ENCODE measurements at regions not wholly inside any gene's neighbourhood (a gene's known extent, or its start where the extent isn't known, plus 50 kb on each side); places are given as distances from the start of the nearest gene placed in this dataset.
A peak's percentile ranks its signal among the peaks of the same experiment; 100 is the strongest.

DNA sequence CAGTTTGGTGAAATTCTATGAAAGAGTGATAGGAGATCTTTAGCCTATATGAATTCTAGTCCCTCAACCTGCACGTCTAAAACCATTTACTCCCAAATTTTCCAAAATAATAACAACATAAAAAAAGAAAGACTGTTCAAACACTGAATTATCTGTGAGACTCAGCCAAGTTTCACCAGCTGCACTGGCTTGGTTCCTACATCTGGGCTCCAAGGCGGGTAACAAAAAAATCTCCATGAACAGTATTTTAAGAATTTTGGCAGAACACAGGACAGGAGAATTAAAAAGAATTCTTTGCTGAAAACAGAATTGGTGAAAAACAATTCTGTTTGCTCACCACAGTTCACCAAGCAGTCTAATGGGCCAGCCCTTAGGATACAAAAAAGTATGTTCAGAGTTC lies 536.8 kb upstream of the ATP2B1 start:
- Mint-ChIP-seq H3K9me3 (peaks cover 0 to 2% (median 0%) of the 10 kb centered on the region in 3 donors), H3K4me3 (no peak overlapping the region), H3K27ac (no peak overlapping the region), H3K4me1 (peaks cover 10 to 18% (median 15%) of the 10 kb centered on the region in 3 donors), H3K27me3 (peaks cover 1% of the 10 kb centered on the region), H3K36me3 (no peaks in the 10 kb centered on the region)

DNA sequence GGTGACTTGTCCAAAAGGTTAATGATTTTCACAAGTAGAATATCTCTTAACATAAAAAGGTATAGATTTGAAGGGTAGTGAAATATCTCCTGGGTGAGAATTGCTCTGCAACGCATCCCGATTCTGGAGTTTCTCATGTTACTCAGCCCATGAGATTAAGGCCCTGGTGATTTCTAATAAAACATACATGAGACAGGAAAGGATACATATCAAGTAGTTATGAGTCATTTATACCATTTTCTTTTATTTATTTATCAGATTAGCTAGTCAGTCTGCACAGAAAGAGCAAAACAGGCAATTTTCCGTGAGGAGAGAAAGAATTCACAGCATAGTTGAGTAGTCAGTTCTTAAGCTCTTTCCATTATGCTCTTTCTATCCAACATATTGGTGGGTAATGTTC lies 535.6 kb upstream of the ATP2B1 start:
- Mint-ChIP-seq H3K4me3 (no peak overlapping the region), H3K36me3 (no peaks in the 10 kb centered on the region), H3K27me3 (peaks cover 1% of the 10 kb centered on the region), H3K9me3 (peaks cover 0 to 4% (median 0%) of the 10 kb centered on the region in 3 donors), H3K4me1 (peaks cover 9 to 18% (median 14%) of the 10 kb centered on the region in 3 donors), H3K27ac (no peak overlapping the region)

DNA sequence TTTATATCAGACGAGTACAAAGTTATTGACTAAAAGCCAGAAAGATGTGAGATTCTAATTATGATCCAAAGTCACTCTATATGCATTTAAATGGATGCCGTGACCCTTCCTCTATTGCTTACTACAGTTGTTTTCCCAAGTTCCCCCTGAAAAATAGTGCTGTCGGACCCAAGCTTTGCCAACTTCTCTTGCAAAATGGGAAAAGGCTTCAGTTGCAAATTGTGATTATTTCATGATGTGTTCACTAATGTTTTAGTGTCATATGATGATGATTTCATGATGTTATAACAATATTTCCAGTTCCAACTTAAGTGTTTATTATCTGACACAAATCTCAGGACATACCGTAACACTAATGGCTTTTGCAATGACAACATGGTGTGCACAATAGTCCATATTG lies 534.6 kb upstream of the ATP2B1 start:
- H3K9me3 Mint-ChIP-seq = peaks cover 0 to 4% (median 0%) of the 10 kb centered on the region in 3 donors
- H3K4me3 Mint-ChIP-seq = no peak overlapping the region

DNA sequence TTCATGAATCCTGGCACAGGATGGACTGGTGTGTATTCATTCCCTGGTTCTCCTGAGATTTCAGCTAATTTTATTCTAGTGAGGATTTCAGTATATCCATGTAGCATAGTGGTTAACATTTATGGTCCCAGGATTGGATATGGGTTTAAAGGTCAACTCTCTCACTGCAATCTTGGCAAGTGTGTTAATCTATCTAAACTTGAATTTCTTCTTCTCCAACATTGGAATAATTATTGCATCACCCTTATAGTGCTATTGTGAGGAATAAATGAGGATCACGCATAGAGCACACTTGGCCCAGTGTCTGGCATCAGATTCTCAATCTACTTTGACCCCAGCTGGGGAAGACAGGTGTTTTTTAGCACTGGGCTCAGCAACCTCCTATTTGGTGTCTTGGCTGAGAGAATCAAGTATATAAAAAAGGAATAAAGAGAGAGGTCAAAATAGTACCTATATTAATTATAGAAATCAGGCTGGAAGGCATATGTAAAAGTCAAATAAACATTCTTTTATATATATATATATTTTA lies 531.2 kb upstream of the ATP2B1 start:
- H3K27me3 Mint-ChIP-seq = peaks cover 13% of the 10 kb centered on the region
- peaks cover 0 to 4% (median 3%) of the 10 kb centered on the region in 3 donors for H3K9me3 Mint-ChIP-seq
- peak overlapping the region in 1 of 4 donors; percentile 43 for H3K4me3 Mint-ChIP-seq
- no peak overlapping the region for H3K27ac Mint-ChIP-seq
- H3K36me3 Mint-ChIP-seq = no peaks in the 10 kb centered on the region
- H3K4me1 Mint-ChIP-seq = peaks cover 7 to 15% (median 12%) of the 10 kb centered on the region in 3 donors

More for the DNA sequence above, 534.6 kb upstream of the ATP2B1 start:
- Mint-ChIP-seq H3K27ac (no peak overlapping the region), H3K27me3 (peaks cover 1% of the 10 kb centered on the region), H3K4me1 (peaks cover 7 to 14% (median 13%) of the 10 kb centered on the region in 3 donors), H3K36me3 (no peaks in the 10 kb centered on the region)

DNA sequence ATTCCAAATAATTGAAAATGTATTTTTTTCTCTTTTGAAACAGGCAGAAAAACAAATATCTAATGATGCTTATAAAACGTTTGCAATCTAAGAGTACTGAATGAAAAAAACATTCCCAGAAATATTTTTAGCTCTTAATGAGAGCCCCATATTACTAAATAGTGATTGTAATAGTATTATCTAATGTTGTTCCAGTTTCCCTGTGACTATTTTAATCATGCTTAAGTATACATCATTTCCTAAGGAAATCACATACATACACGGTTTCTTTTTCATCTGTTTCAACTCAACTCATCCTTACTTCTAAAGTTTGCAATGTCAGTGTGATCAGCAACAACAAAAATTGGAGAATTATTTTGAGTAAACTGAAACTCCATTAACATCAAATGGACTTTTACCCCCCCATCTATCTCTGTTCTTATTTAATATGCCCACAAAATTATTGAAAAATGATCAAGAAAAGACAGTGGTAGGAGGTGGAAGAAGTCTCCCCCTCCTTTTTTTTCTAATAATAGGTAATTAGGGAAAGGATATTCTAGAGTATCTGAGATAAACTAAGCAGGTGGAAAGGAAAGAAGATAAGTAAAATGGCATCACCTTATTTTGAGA lies 530.1 kb upstream of the ATP2B1 start:
- Mint-ChIP-seq H3K27me3 (peaks cover 14% of the 10 kb centered on the region), H3K4me3 (no peak overlapping the region), H3K27ac (no peak overlapping the region), H3K36me3 (peaks cover 1% of the 10 kb centered on the region), H3K9me3 (peaks cover 0 to 4% (median 3%) of the 10 kb centered on the region in 3 donors), H3K4me1 (peaks cover 4 to 10% (median 8%) of the 10 kb centered on the region in 3 donors)

DNA sequence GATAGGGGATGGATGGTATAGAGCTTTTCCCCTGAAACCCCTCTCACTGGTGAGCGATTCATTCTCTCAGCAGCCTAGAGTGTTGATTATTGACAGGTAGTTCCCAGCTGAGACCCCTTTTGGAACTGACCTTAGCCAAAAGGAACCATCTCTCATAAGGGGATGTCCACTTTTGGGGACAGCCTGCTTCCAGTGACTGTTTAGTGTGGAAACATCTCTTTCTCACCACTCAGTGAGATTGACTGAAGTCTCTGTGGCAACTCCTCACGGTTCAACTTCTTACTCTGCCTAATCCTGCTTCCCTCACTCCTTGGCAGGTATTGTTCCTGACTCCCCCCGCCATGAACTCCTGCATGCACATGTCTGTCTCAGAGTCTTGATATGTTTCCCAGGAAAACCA lies 529.2 kb upstream of the ATP2B1 start:
- peaks cover 0 to 4% (median 2%) of the 10 kb centered on the region in 3 donors for H3K4me1 Mint-ChIP-seq
- peaks cover 0 to 3% (median 3%) of the 10 kb centered on the region in 3 donors for H3K9me3 Mint-ChIP-seq
- no peak overlapping the region for H3K4me3 Mint-ChIP-seq
- H3K36me3 Mint-ChIP-seq = peaks cover 1% of the 10 kb centered on the region
- H3K27me3 Mint-ChIP-seq = peaks cover 14% of the 10 kb centered on the region
- H3K27ac Mint-ChIP-seq = no peak overlapping the region

DNA sequence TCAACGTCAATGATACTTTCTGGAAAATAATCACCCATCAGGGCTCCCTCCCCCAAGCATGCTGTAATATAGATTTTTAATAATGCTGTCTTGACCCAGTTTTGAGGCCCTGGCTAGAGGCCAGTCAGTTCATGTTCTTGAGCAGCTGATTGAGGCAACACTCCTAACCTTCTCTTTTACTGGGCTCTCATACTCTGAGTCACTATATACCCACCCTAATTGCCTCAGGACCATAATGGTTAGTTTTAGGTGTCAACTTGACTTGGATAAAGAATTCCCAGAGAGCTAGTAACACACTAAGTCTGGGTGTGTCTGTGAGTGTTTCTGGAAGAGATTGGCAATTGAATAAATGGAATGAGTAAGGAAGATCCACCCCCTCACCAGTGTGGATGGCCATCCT lies 527.0 kb upstream of the ATP2B1 start:
- peaks cover 0 to 4% (median 2%) of the 10 kb centered on the region in 3 donors for H3K4me1 Mint-ChIP-seq
- peaks cover 0 to 4% (median 3%) of the 10 kb centered on the region in 3 donors for H3K9me3 Mint-ChIP-seq
- no peak overlapping the region for H3K4me3 Mint-ChIP-seq
- peaks cover 14% of the 10 kb centered on the region for H3K27me3 Mint-ChIP-seq
- H3K27ac Mint-ChIP-seq = no peak overlapping the region
- H3K36me3 Mint-ChIP-seq = peaks cover 1% of the 10 kb centered on the region

DNA sequence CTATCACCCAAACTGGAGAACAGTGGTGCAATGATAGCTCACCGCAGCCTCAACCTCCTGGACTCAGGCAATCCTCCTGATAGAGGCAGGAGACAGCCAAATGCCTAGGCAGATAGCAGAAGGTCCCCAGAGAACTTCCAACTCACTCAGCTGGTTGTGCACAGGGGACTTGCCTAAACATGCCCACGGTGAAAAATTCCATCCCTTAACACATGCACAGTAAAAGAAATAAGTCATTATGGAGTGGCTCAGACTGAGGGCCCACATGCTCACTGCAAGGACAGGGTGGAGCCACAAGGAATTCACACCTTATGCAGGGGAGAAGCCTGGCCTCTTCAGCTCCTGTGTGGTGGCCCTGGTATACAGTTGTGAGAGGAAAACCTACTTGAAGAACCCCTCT lies 525.8 kb upstream of the ATP2B1 start:
- Mint-ChIP-seq H3K9me3 (peaks cover 0 to 3% (median 1%) of the 10 kb centered on the region in 3 donors), H3K36me3 (peaks cover 1% of the 10 kb centered on the region), H3K4me1 (peaks cover 0 to 4% (median 2%) of the 10 kb centered on the region in 3 donors), H3K27ac (no peak overlapping the region), H3K4me3 (no peak overlapping the region), H3K27me3 (peaks cover 14% of the 10 kb centered on the region)

DNA sequence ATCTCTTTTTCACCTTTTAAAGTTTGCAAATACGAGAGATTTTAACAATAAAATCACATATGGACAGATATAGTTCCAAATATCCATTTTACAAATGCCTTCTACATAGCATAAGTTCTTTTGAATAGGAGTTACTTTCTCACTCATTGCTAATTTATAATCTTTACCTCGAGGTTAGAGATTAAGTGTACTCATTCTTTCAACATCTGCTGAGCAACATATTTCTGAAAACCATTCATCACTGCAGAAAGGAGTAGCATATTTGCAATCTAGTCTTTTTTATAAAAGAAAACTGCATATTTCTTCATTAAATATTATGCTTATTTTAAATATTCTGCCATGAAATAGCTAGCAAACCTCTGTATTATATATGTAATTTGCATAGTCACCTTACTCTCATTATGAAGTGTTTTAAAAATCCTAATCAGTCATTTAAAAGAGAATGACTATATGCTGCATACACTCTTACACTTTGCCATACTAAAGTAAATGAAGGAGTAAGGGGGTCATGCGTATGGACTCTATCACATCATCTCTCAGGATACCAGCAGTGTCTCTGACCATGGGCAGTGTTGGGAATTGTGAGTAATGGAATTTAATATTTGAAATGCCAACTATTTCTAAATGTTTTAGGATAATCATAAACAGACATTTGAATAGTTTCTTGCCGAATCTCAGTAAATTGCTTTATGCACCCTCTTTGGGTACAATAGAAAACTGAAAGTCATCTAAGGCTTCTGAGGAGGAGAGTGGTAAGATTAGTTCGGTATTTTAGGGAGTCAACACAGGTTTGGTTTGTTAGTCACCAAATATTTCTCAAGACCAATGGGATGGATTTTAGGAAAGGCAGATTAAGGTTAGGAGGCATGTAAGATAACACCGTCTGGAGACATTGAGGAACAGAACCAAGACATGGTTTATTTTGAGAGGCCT lies 524.8 kb upstream of the ATP2B1 start:
- H3K4me1 Mint-ChIP-seq = peaks cover 0 to 4% (median 2%) of the 10 kb centered on the region in 3 donors
- H3K9me3 Mint-ChIP-seq = peaks cover 0 to 3% (median 1%) of the 10 kb centered on the region in 3 donors
- H3K4me3 Mint-ChIP-seq = no peak overlapping the region
- peaks cover 14% of the 10 kb centered on the region for H3K27me3 Mint-ChIP-seq
- no peak overlapping the region for H3K27ac Mint-ChIP-seq
- peaks cover 1% of the 10 kb centered on the region for H3K36me3 Mint-ChIP-seq

DNA sequence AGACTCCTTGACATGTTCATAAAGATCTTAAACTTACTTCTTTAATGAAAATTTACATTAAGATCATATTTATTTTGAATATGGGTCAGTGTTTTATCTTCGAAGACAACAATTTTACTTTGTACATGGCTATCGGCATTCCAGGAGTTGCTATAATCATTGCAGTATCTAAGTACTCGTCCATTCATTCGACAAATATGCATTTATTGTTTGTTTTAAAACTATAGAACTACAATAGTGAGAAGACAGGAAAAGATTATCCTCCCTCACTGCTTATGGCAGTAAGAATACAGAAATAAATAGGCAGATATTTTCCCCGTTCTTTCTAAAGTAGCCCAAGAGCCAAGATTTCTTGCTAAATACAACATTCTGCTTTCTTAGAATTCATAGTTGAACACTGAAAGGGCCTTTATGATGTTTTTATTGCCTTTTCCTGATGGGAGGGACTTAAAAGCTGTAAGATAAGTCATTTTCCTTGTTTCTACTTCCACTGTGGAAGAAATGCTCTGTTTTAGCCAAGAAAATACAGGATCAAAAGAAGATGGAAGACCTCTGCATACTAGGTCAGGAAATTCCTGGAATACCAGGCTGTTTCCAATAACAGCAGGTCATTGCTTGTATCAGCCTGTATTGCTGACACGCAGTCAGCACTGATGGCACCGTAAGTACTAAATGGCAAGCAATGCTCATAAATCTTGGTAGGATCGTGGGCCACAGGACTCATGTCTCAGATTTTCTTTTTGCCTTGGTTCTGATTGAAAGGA lies 521.0 kb upstream of the ATP2B1 start:
- Mint-ChIP-seq H3K4me3 (no peak overlapping the region), H3K27me3 (peaks cover 2% of the 10 kb centered on the region), H3K4me1 (no peaks in the 10 kb centered on the region), H3K36me3 (peaks cover 1% of the 10 kb centered on the region), H3K9me3 (peaks cover 0 to 1% (median 0%) of the 10 kb centered on the region in 3 donors), H3K27ac (peak overlapping the region in 1 of 3 donors; percentile 24)

DNA sequence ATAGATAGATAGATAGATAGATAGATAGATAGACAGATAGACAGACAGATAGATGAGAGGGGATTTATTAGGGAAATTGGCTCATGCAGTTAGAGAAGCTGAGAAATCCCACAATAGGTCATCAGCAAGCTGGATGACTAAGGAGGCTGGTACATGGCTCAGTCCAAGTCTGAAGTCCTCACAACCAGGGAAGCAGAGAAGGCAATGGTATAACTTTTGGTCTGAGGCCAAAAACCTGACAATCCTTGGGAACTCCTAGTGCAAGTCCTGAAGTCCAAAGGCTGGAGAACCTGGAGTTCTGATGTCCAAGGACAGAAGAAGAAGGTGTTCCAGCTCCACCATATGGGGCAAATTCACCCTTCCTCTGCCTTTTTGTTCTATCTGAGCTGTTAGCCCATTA lies 517.6 kb upstream of the ATP2B1 start:
- Mint-ChIP-seq H3K27me3 (peaks cover 2% of the 10 kb centered on the region), H3K36me3 (no peaks in the 10 kb centered on the region), H3K27ac (no peak overlapping the region), H3K4me1 (no peaks in the 10 kb centered on the region), H3K9me3 (no peaks in the 10 kb centered on the region), H3K4me3 (no peak overlapping the region)

DNA sequence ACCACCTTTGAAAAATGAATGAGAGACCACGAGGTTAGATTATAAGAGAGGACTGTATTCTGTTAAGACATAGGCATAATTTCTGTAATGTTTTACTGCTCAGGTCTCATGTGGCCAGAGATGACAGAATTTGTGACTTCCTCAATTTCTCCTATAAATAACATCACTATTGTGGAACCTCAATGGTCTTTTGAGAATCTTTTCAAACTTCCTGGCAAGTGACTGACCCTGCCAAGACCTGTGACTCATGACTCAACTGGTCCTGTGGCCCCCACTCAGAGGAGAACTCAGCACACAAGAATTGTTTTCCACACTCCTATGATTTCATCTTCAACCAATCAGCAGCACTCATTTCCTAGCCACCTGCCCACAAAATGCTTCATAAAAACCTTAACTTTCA lies 508.2 kb upstream of the ATP2B1 start:
- peaks cover 5 to 9% (median 7%) of the 10 kb centered on the region in 3 donors for H3K4me1 Mint-ChIP-seq
- no peaks in the 10 kb centered on the region for H3K36me3 Mint-ChIP-seq
- peak overlapping the region in 1 of 4 donors; percentile 61 for H3K4me3 Mint-ChIP-seq
- H3K27ac Mint-ChIP-seq = peak overlapping the region in 1 of 3 donors; percentile 50
- H3K9me3 Mint-ChIP-seq = peaks cover 0 to 3% (median 0%) of the 10 kb centered on the region in 3 donors
- no peaks in the 10 kb centered on the region for H3K27me3 Mint-ChIP-seq

DNA sequence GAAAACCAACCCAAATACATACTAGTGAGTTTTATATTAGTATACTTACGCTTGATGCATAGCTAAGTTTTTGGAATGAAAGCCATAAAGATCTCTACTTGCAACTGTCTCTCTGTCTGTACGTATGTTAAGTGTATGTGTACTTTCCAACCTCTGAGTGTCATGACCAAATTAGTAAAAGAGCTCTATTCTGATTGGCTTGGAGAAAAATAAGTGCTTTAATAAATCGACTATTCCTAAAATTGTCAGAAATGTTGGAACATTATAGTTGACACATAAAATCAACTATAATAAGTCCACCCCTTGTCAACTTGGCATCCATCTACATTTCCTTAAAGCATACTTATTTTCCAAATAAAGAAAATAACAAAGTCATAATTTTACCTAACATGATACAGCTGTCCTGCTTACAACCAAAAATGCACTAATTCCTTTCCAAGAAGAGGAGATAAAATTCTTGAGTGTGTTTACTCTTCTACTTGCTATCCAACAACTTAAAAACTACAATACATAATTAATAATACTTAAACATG lies 507.4 kb upstream of the ATP2B1 start:
- H3K4me3 Mint-ChIP-seq = no peak overlapping the region
- H3K36me3 Mint-ChIP-seq = no peaks in the 10 kb centered on the region
- peaks cover 0 to 3% (median 3%) of the 10 kb centered on the region in 3 donors for H3K9me3 Mint-ChIP-seq
- H3K4me1 Mint-ChIP-seq = peaks cover 5 to 9% (median 7%) of the 10 kb centered on the region in 3 donors
- H3K27me3 Mint-ChIP-seq = no peaks in the 10 kb centered on the region
- no peak overlapping the region for H3K27ac Mint-ChIP-seq

DNA sequence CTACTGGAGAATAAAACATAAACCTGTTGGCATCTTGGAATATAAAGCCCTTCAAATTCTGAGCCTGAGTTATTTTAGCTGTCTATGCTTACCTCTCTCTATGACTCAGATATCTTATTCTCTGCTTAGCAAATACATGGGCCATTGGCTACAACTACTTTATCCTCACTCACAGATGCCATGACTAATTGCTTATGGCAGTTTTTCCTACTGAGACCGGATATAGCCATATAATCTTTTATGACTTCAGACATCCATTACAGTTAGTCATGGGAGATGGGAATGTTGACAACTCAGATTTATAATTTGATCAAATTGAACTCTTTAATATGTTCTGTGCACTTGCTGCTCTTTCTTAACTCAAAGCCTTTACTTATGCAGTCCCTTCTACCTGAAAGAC lies 502.4 kb upstream of the ATP2B1 start:
- Mint-ChIP-seq H3K27me3 (no peaks in the 10 kb centered on the region), H3K27ac (no peak overlapping the region), H3K4me3 (no peak overlapping the region), H3K4me1 (peaks cover 6 to 9% (median 7%) of the 10 kb centered on the region in 3 donors), H3K36me3 (peaks cover 4% of the 10 kb centered on the region), H3K9me3 (peaks cover 2 to 20% (median 9%) of the 10 kb centered on the region in 3 donors)

Data from IgD-negative memory B cell (primary cell).